Prostate gland (tissue), 2 donors: ENCODE measurements at regions not wholly inside any gene's neighbourhood (a gene's known extent, or its start where the extent isn't known, plus 50 kb on each side); places are given as distances from the start of the nearest gene placed in this dataset.

Experiments used
- DNase-seq: peaks from one replicate; pipeline ENCODE4 v3.0.0-alpha.2; 2019; ENCODE audit warnings: low spot score
- H3K27ac ChIP-seq, 2 donors: fragments of 200-600 bp; sonication (generic); 2 replicates each; pipeline ENCODE4 v1.5.1; 2017 to 2019
- H3K27me3 ChIP-seq: fragments of 200-600 bp; sonication (generic); replicated peaks from 2 replicates; pipeline ENCODE4 v1.5.1; 2019; ENCODE audit not compliant: insufficient read depth
- H3K36me3 ChIP-seq, 2 donors: fragments of 200-600 bp; sonication (generic); 1 replicate in 1 of 2; 2 replicates in 1 of 2; pipeline versions ENCODE4 v1.5.1 to v1.8.1; 2017 to 2019
- H3K4me1 ChIP-seq: fragments of 200-600 bp; sonication (generic); replicated peaks from 2 replicates; pipeline ENCODE4 v1.5.1; 2019
- H3K4me3 ChIP-seq, 2 donors: fragments of 200-600 bp; sonication (generic); 2 replicates each; pipeline ENCODE4 v1.5.1; 2017 to 2019
- H3K9me3 ChIP-seq: fragments of 200-600 bp; sonication (generic); 2 replicates; pipeline ENCODE4 v1.5.1; 2017
- POLR2A ChIP-seq: fragments of 450-650 bp; IDR thresholded peaks from one replicate; pipeline ENCODE4 v1.6.1; 2016; ENCODE audit warnings: antibody characterized with exemption, mild to moderate bottlenecking
- POLR2AphosphoS5 ChIP-seq: sonication (generic); formaldehyde crosslinking; IDR thresholded peaks from one replicate; pipeline ENCODE4 v1.6.1; 2017; ENCODE audit warnings: antibody characterized with exemption
- WGBS: methylation state at CpG from one replicate; pipeline ENCODE4 v1.1.5; 2018; 5-methylcytosine and 5-hydroxymethylcytosine counted together
- intact Hi-C: fragments of 100-400 bp; cut with DNase I; formaldehyde crosslinking; loops from one replicate; pipeline ENCODE4 v1.14.2; 2022
- TF ChIP-seq, protein P1 (sequence below), 4 experiments: fragments of 200-600 bp in 2 of 4; fragments of 450-650 bp in 2 of 4; sonication (generic) in 2 of 4; IDR thresholded peaks; 1 replicate in 3 of 4; 2 replicates in 1 of 4; pipeline ENCODE4 v1.5.1; 2016 to 2019; ENCODE audit warnings: antibody characterized with exemption in 4 of 4, mild to moderate bottlenecking in 2 of 4, moderate library complexity in 2 of 4

DNA sequence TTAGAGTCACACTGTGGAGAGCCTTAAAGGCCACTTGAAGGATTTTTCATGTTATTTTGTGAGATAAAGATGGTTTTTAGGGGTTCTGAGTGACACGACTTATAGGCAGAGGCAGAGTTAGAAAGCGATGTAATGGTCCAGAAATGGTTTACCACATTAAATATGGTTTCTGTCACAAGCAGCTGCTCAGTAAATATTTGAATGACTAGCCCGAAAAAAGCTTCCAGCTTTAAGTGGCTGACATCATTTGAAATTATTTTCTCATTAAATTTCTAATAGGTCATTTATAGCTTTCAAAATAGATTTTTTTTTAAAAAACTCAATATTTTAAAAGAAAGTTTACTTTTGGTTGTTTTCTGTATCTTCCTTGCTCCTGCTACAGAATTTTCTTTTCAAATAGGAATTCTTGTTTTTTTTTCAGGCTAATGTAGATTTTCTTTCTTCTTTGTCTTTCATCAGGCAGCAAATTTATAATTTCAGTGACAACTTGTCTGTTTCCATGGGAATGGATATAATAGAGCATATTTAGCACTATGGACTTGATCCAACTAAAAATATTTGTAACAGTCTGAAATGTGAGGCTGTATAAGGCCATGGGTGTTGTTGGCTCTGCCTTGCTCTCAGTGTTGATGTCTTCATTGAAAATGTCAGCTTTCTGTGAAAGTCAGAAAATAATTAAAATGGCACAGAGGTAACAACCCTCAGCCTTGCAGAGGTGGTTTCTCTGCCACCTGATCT, 700.0 kb downstream of the TMTC2 start:
- intact Hi-C loops = no loop called here
- no peaks in the 10 kb centered on the region for H3K27me3 ChIP-seq
- H3K4me1 ChIP-seq = no peaks in the 10 kb centered on the region
- no peak for TF ChIP-seq POLR2A
- TF ChIP-seq POLR2AphosphoS5 = no peak
- TF ChIP-seq, protein P1, sequence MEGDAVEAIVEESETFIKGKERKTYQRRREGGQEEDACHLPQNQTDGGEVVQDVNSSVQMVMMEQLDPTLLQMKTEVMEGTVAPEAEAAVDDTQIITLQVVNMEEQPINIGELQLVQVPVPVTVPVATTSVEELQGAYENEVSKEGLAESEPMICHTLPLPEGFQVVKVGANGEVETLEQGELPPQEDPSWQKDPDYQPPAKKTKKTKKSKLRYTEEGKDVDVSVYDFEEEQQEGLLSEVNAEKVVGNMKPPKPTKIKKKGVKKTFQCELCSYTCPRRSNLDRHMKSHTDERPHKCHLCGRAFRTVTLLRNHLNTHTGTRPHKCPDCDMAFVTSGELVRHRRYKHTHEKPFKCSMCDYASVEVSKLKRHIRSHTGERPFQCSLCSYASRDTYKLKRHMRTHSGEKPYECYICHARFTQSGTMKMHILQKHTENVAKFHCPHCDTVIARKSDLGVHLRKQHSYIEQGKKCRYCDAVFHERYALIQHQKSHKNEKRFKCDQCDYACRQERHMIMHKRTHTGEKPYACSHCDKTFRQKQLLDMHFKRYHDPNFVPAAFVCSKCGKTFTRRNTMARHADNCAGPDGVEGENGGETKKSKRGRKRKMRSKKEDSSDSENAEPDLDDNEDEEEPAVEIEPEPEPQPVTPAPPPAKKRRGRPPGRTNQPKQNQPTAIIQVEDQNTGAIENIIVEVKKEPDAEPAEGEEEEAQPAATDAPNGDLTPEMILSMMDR (IDR thresholded peaks at IDR 0.05) = no peak
- H3K4me3 ChIP-seq = no peak overlapping the region
- DNase-seq = no peak
- no peaks in the 10 kb centered on the region for H3K9me3 ChIP-seq
- H3K27ac ChIP-seq = no peak overlapping the region
- H3K36me3 ChIP-seq = no peaks in the 10 kb centered on the region
- WGBS = 48% methylated on average over 3 of the region's 3 CpGs

- Histone ChIP-seq H3K36me3 (no peaks in the 10 kb centered on the region), H3K4me1 (no peaks in the 10 kb centered on the region), H3K27me3 (no peaks in the 10 kb centered on the region), H3K27ac (no peak overlapping the region), H3K4me3 (no peak overlapping the region), H3K9me3 (no peaks in the 10 kb centered on the region)
- 100% methylated on average over 1 of the region's 1 CpG for WGBS
- TF ChIP-seq, protein P1 (IDR thresholded peaks at IDR 0.05) = no peak
- TF ChIP-seq POLR2AphosphoS5 = no peak
- TF ChIP-seq POLR2A = no peak
- no peak for DNase-seq
- intact Hi-C loops = no loop called here
Measured at GRCh38 chr12:83378186-83378727, 691.6 kb downstream of the TMTC2 start.

DNA sequence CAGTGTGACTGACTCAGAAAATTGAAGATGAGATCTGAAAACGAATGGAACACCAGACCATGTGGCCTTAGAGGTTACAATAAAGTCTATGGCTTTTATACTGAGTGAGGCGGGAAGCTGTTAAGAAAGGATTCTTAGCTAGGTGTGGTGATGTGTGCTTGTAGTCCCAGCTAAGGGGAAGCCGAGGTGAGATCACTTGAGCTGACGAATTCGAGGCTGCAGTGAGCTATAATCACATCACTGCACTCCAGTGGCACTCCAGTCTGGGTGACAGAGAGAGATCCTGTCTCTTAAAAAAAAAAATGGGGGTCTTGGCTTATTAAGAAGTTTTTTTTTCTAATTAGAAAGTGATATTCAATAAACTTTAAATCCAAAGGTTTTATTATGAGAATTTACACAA, 678.6 kb downstream of the TMTC2 start:
- no peak overlapping the region for H3K4me3 ChIP-seq
- intact Hi-C loops = no loop called here
- no peaks in the 10 kb centered on the region for H3K36me3 ChIP-seq
- H3K27me3 ChIP-seq = no peaks in the 10 kb centered on the region
- WGBS = 75% methylated on average over 5 of the region's 5 CpGs
- H3K4me1 ChIP-seq = no peaks in the 10 kb centered on the region
- no peak for DNase-seq
- TF ChIP-seq, protein P1 (IDR thresholded peaks at IDR 0.05) = no peak
- TF ChIP-seq POLR2AphosphoS5 (no peak), POLR2A (no peak)
- H3K27ac ChIP-seq = no peak overlapping the region
- no peaks in the 10 kb centered on the region for H3K9me3 ChIP-seq

- Histone ChIP-seq H3K27me3 (no peaks in the 10 kb centered on the region), H3K27ac (no peak overlapping the region), H3K4me3 (no peak overlapping the region), H3K9me3 (no peaks in the 10 kb centered on the region), H3K36me3 (no peaks in the 10 kb centered on the region), H3K4me1 (no peaks in the 10 kb centered on the region)
- 91% methylated on average over 2 of the region's 2 CpGs for WGBS
- intact Hi-C loops = no loop called here
- TF ChIP-seq POLR2AphosphoS5 = no peak
- no peak for TF ChIP-seq POLR2A
- TF ChIP-seq, protein P1 (IDR thresholded peaks at IDR 0.05) = no peak
- DNase-seq = no peak
Measured at GRCh38 chr12:83361475-83361874, 674.8 kb downstream of the TMTC2 start.

- no peaks in the 10 kb centered on the region for H3K4me1 ChIP-seq
- H3K4me3 ChIP-seq = no peak overlapping the region
- intact Hi-C loops = no loop called here
- no peak overlapping the region for H3K27ac ChIP-seq
- H3K36me3 ChIP-seq = no peaks in the 10 kb centered on the region
- H3K9me3 ChIP-seq = no peaks in the 10 kb centered on the region
- H3K27me3 ChIP-seq = no peaks in the 10 kb centered on the region
- DNase-seq = no peak
- TF ChIP-seq POLR2AphosphoS5 (no peak), POLR2A (no peak)
- TF ChIP-seq, protein P1 (IDR thresholded peaks at IDR 0.05) = no peak
Measured at GRCh38 chr12:83361071-83361470, 674.4 kb downstream of the TMTC2 start.
